ENCODE measurements at regions not wholly inside any gene's neighbourhood (a gene's known extent, or its start where the extent isn't known, plus 50 kb on each side); places are given as distances from the start of the nearest gene placed in this dataset.

- ATAC-seq, result no peak
- DNase-seq (ENCODE audit: low read depth, low spot score), result no peak
- intact Hi-C loops (cut with micrococcal nuclease; ENCODE audit: unreplicated experiment), result no loop called here
- TF ChIP-seq, protein P1, sequence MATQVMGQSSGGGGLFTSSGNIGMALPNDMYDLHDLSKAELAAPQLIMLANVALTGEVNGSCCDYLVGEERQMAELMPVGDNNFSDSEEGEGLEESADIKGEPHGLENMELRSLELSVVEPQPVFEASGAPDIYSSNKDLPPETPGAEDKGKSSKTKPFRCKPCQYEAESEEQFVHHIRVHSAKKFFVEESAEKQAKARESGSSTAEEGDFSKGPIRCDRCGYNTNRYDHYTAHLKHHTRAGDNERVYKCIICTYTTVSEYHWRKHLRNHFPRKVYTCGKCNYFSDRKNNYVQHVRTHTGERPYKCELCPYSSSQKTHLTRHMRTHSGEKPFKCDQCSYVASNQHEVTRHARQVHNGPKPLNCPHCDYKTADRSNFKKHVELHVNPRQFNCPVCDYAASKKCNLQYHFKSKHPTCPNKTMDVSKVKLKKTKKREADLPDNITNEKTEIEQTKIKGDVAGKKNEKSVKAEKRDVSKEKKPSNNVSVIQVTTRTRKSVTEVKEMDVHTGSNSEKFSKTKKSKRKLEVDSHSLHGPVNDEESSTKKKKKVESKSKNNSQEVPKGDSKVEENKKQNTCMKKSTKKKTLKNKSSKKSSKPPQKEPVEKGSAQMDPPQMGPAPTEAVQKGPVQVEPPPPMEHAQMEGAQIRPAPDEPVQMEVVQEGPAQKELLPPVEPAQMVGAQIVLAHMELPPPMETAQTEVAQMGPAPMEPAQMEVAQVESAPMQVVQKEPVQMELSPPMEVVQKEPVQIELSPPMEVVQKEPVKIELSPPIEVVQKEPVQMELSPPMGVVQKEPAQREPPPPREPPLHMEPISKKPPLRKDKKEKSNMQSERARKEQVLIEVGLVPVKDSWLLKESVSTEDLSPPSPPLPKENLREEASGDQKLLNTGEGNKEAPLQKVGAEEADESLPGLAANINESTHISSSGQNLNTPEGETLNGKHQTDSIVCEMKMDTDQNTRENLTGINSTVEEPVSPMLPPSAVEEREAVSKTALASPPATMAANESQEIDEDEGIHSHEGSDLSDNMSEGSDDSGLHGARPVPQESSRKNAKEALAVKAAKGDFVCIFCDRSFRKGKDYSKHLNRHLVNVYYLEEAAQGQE (IDR thresholded peaks at IDR 0.05; ENCODE audit: insufficient read depth in 1 of 2, low read depth in 2 of 2, low read length in 1 of 2), result no peak
- no peak for TF ChIP-seq CTCF (IDR thresholded peaks at IDR 0.05)
- TF ChIP-seq SIN3A (IDR thresholded peaks at IDR 0.05; ENCODE audit: borderline replicate concordance, insufficient read depth, low read depth, low read length), result no peak
- no peak for TF ChIP-seq POLR2AphosphoS5 (IDR thresholded peaks at IDR 0.05; ENCODE audit: low read depth, low read length)
- TF ChIP-seq TCF7L2 (IDR thresholded peaks at IDR 0.05; ENCODE audit: low read depth, low read length), result no peak
- ChIA-PET CTCF (no interaction called here), POLR2A (no interaction called here)
- BruUV-seq (replicated peaks), result no TSS peak
- Histone ChIP-seq H3K27ac (ENCODE audit: low read length) (no peak overlapping the region), H3K36me3 (ENCODE audit: control insufficient read depth, insufficient read depth, low read length) (no peaks in the 10 kb centered on the region), H3K27me3 (ENCODE audit: control insufficient read depth, insufficient read depth, low read length) (no peaks in the 10 kb centered on the region), H3K4me1 (ENCODE audit: control insufficient read depth, insufficient read depth, low read length) (no peaks in the 10 kb centered on the region), H3K9me3 (ENCODE audit: control insufficient read depth, insufficient read depth, low read depth, low read length) (no peaks in the 10 kb centered on the region), H3K4me3 (ENCODE audit: low read depth in 2 of 2, low read length in 2 of 2) (no peak overlapping the region)
- in situ Hi-C loops (cut with HindIII; ENCODE audit: low pct_unique_long_range_greater_than_20kb, low sequenced_read_pairs), result no loop called here
These were observed 286.0 kb downstream of the HAO1 start for GRCh38 chr20:7654231-7654630.

GRCh38 chr20:7656687-7657467 is 283.4 kb downstream of the HAO1 start:
- DNase-seq (ENCODE audit: low read depth, low spot score) (no peak), ATAC-seq (no peak)
- BruUV-seq (replicated peaks), result no TSS peak
- H3K27ac ChIP-seq (ENCODE audit: low read length), result no peak overlapping the region
- H3K9me3 ChIP-seq (ENCODE audit: control insufficient read depth, insufficient read depth, low read depth, low read length), result no peaks in the 10 kb centered on the region
- H3K36me3 ChIP-seq (ENCODE audit: control insufficient read depth, insufficient read depth, low read length), result no peaks in the 10 kb centered on the region
- TF ChIP-seq CTCF (IDR thresholded peaks at IDR 0.05) (no peak), POLR2AphosphoS5 (IDR thresholded peaks at IDR 0.05; ENCODE audit: low read depth, low read length) (no peak), TCF7L2 (IDR thresholded peaks at IDR 0.05; ENCODE audit: low read depth, low read length) (no peak), SIN3A (IDR thresholded peaks at IDR 0.05; ENCODE audit: borderline replicate concordance, insufficient read depth, low read depth, low read length) (no peak)
- TF ChIP-seq, protein P1 (IDR thresholded peaks at IDR 0.05; ENCODE audit: insufficient read depth in 1 of 2, low read depth in 2 of 2, low read length in 1 of 2), result no peak
- H3K4me3 ChIP-seq (ENCODE audit: low read depth in 2 of 2, low read length in 2 of 2), result no peak overlapping the region
- intact Hi-C loops (cut with micrococcal nuclease; ENCODE audit: unreplicated experiment) (no loop called here), in situ Hi-C loops (cut with HindIII; ENCODE audit: low pct_unique_long_range_greater_than_20kb, low sequenced_read_pairs) (no loop called here)
- no peaks in the 10 kb centered on the region for H3K27me3 ChIP-seq (ENCODE audit: control insufficient read depth, insufficient read depth, low read length)
- ChIA-PET CTCF (no interaction called here), POLR2A (no interaction called here)
- no peaks in the 10 kb centered on the region for H3K4me1 ChIP-seq (ENCODE audit: control insufficient read depth, insufficient read depth, low read length)

All from Panc1 (cell line).